ENCODE measurements at regions not wholly inside any gene's neighbourhood (a gene's known extent, or its start where the extent isn't known, plus 50 kb on each side); places are given as distances from the start of the nearest gene placed in this dataset.

GRCh38 chr2:193627187-193627926 lies 1432.6 kb upstream of the TMEFF2 start:
- no peak for DNase-seq

DNA sequence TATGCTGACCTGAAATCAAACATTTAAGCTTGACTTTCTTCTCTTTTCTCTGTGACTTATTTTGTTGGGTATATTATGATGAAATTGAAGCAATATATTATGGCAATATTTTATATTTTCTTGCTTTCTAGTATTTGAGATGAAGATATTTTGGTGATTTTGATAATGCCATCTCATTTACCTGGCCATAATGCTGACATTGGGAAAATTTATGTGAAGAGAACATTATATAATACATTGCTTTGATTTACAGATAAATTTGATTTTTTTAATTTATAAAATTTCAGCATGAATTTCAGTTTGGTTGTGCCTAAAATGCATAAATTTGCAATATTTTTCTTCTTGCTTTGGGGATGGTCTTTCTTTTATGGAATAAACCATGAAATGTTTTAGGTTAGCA lies 1413.7 kb upstream of the TMEFF2 start:
- no peak for DNase-seq

- no peak for DNase-seq
Measured at GRCh38 chr2:193590831-193591230, 1396.1 kb upstream of the TMEFF2 start.

DNA sequence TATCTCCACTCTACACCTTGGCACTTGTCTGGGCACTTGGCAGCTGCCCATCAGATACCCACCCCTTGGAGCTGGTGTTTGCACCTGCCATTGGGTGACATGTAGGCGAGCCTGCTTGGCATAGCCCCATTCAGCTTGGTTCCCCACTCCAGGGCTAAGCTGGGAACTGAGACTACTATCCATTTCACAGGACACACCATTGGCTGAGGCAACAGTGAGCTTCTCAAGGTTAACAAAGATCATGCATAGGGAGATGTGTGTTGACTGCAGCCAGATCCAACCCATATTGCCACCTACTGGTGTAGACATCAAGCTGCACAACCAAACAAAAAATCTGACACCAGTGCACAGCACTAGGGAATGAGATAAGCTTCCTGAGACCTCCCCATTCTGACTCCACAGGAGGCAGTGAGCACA lies 1389.8 kb upstream of the TMEFF2 start:
- peak in 2 of 3 experiments; percentile 0 to 9 for DNase-seq

- no peak for DNase-seq
Measured at GRCh38 chr2:193583638-193584400, 1389.1 kb upstream of the TMEFF2 start.

DNA sequence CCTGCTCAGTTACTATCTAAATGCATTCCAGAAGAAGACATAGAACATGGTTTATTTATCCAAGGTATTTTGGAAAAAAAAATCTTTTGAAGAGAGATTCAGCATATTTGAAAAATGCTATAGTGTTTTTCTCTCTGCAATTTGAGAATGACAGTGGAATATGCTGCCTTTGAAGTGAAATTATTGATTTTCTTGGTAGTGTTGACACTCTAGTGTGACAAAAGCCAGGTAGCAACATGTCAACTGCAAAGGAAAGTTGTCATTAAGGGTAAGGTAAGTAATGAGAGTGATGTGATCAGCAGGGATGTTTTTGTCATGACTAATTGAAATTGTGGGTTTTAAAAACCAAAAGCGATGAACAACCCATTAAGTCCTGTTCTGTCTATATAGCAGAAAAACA lies 1387.1 kb upstream of the TMEFF2 start:
- DNase-seq = peak in 2 of 3 experiments; percentile 19 to 77

- DNase-seq = no peak
Measured at GRCh38 chr2:193580176-193580950, 1385.6 kb upstream of the TMEFF2 start.

DNA sequence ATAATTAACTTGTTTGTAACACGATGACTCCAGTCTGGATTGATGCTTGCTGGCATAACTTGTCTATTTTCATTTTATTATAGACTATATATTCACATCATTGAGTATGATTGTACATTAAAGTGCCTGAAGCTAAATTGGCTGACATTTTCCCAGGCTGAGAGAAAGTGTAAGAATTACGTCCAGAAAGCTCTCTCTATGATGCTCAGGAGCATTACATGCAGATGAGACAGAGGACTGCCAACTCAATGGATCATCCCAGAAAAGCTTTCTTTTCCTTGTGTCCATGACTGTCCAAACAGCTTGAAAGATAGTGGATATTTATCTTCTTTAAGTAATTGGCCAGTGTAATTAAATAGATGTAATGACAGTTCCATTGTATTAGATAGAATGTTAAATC lies 1372.2 kb upstream of the TMEFF2 start:
- peak in 2 of 3 experiments; percentile 7 to 45 for DNase-seq

DNA sequence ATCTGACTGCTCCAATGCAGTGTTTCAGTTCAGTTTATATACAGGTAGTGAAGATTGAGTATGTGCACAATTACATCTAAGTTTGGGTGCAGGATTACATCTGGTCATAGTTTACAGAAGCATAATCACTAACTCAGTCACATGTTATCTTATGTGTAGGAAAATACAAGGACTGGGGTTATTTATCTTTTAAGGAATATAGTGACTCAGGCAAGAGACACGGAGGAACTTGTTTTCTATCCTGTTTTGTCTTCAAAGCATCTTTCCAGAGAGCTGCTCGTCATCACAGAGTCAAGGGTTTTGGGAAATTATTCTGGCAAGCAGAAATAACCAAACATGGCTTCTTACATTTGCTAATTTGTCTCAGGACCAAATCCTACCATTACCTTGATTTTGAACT lies 1371.5 kb upstream of the TMEFF2 start:
- DNase-seq = no peak

DNA sequence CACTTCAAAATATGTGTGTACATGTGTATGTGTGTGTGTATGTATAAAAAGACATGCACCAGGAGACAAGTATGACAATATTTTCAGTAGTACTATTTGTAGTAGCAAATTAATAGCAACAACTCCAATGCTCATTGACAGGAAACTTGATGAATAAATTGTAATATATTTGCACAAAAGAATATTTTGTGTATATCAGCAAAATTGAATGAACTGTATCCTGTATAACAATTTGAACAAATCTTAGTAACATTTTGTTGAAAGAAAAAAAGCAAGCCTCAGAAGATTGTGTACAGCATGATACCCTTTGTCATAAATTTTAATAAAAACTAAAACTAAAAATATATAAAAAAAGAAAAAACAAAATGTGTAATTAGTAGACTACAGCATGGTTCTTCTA lies 1367.3 kb upstream of the TMEFF2 start:
- no peak for DNase-seq

- no peak for DNase-seq
Measured at GRCh38 chr2:193561054-193561453, 1366.3 kb upstream of the TMEFF2 start.

GRCh38 chr2:193556766-193557470 lies 1362.2 kb upstream of the TMEFF2 start:
- peak in 1 of 3 experiments; percentile 43 for DNase-seq

DNA sequence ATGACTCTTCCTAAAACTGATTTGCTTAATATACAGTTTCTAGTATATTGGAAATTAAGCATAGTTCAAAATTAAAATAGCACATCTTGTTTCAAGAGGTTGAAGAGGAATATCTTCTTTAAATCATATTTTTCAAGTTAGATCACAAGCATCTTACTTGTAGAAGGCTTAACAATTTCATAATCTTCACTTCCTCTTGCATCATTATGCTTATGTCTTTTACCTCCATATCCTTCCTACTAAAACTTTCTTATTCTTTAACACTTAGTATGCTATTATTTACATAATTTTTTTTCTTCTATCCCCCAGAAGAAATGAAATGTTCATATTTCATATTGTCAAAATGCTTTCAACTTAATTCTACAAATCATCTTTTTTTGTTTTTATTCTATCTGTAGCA lies 1354.9 kb upstream of the TMEFF2 start:
- DNase-seq = no peak

DNA sequence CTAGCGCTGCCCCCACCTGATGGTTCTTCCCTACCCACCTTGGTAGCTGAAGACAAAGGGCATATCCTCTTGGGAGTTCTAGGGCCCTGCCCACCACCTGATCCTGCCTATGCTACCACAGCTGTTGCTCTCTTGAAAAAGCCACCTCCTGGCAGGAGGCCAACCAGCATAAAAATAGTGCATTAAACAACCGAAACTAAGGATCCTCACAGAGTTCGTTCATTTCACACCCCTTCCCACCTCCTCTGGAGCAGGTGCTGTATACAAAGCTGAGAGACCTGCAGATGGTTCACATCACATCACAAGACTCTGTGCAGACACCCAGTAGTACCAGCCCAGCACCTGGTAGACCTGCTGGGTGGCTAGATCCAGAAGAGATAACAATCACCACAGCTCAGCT lies 1348.0 kb upstream of the TMEFF2 start:
- DNase-seq = peak in 2 of 3 experiments; percentile 23 to 25

GRCh38 chr2:193539188-193539587 lies 1344.5 kb upstream of the TMEFF2 start:
- no peak for DNase-seq

GRCh38 chr2:193538061-193538460 lies 1343.3 kb upstream of the TMEFF2 start:
- no peak for DNase-seq

DNA sequence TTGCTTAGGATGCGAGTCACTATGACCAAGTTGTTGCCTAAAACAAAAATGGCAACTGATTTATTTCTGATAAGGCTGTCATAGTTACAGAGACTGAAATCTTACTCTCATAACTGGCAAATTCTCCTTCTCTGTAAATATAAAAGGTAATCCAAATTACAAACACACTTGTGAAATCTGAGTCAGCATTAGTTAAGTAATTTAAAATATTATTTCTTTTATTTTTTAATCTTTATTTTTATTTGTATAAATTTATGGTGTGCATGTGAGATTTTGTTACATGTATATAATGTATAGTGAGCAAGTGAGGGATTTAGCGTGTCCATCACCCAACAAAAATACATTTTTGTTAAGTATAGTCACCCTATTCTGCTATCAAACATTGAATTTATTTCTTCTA lies 1342.8 kb upstream of the TMEFF2 start:
- no peak for DNase-seq

GRCh38 chr2:193528458-193528857 lies 1333.7 kb upstream of the TMEFF2 start:
- DNase-seq = no peak

- DNase-seq = peak in 1 of 3 experiments; percentile 11
Measured at GRCh38 chr2:193527146-193527545, 1332.4 kb upstream of the TMEFF2 start.

- DNase-seq = no peak
Measured at GRCh38 chr2:193523662-193524061, 1328.9 kb upstream of the TMEFF2 start.

DNA sequence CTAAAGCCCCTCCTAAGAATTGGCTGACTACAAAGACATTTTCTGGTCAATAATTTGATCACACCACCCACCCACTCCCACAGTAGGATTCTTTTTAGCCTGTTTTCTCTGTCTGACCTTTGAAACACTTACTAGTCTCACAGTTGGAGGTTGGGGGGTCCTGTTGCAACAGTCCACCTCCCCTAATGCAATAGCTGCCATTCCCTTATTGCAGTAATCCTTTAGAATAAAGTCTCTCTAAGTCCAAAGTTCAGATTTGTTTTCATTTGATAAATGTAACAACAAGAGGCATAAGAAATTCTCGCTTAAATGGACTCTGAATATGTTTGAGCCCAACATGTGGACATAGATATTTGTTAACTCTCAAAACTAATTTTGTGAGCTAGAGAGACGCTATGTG lies 1326.8 kb upstream of the TMEFF2 start:
- no peak for DNase-seq

- DNase-seq = no peak
Measured at GRCh38 chr2:193520709-193521458, 1326.2 kb upstream of the TMEFF2 start.

Data from NCI-H1417 (cell line).